Hepatocyte (in vitro differentiated cells): ENCODE measurements at regions not wholly inside any gene's neighbourhood (a gene's known extent, or its start where the extent isn't known, plus 50 kb on each side); places are given as distances from the start of the nearest gene placed in this dataset.

Experiments used
- DNase-seq: peaks from one replicate; pipeline ENCODE4 v3.0.0-alpha.2; 2016; ENCODE audit warnings: low spot score
- H2AFZ ChIP-seq: fragments of 200-600 bp; sonication (generic); 2 replicates; pipeline ENCODE4 v1.6.0; 2016; ENCODE audit warnings: antibody characterized with exemption, mild to moderate bottlenecking
- H3K27ac ChIP-seq: fragments of 200-600 bp; sonication (generic); 2 replicates; pipeline ENCODE4 v1.5.1; 2016; ENCODE audit warnings: mild to moderate bottlenecking
- H3K27me3 ChIP-seq: fragments of 200-600 bp; sonication (generic); 2 replicates; pipeline ENCODE4 v1.6.1; 2016
- H3K36me3 ChIP-seq: fragments of 200-600 bp; sonication (generic); replicated peaks from 2 replicates; pipeline ENCODE4 v1.5.1; 2016; ENCODE audit warnings: low read depth; ENCODE audit not compliant: insufficient read depth
- H3K4me1 ChIP-seq: fragments of 200-600 bp; sonication (generic); 2 replicates; pipeline ENCODE4 v1.5.1; 2016; ENCODE audit warnings: mild to moderate bottlenecking, moderate library complexity; ENCODE audit not compliant: insufficient read depth
- H3K4me2 ChIP-seq: fragments of 200-600 bp; sonication (generic); 2 replicates; pipeline ENCODE4 v1.6.0; 2016
- H3K4me3 ChIP-seq: fragments of 200-600 bp; sonication (generic); 2 replicates; pipeline ENCODE4 v1.5.1; 2016; ENCODE audit warnings: mild to moderate bottlenecking
- H3K79me2 ChIP-seq: fragments of 200-600 bp; sonication (generic); 2 replicates; pipeline ENCODE4 v1.6.0; 2017; ENCODE audit warnings: mild to moderate bottlenecking
- H3K9me2 ChIP-seq: fragments of 200-600 bp; sonication (generic); replicated peaks from 2 replicates; pipeline ENCODE4 v1.6.0; 2017; ENCODE audit warnings: mild to moderate bottlenecking; ENCODE audit not compliant: insufficient read depth
- H3K9me3 ChIP-seq: fragments of 200-600 bp; sonication (generic); 2 replicates; pipeline ENCODE4 v1.5.1; 2016; ENCODE audit warnings: low read depth, mild to moderate bottlenecking
- H4K20me1 ChIP-seq: fragments of 200-600 bp; sonication (generic); 2 replicates; pipeline ENCODE4 v1.6.0; 2016; ENCODE audit warnings: mild to moderate bottlenecking; ENCODE audit not compliant: insufficient read depth, poor library complexity, severe bottlenecking
- EZH2 ChIP-seq: fragments of 200-600 bp; sonication (generic); IDR thresholded peaks from 2 replicates; pipeline ENCODE4 v1.6.1; 2016; ENCODE audit warnings: antibody characterized with exemption, mild to moderate bottlenecking, borderline replicate concordance
- EZH2phosphoT487 ChIP-seq: fragments of 200-600 bp; sonication (generic); IDR thresholded peaks from one replicate; pipeline ENCODE4 v1.6.1; 2018; ENCODE audit warnings: antibody characterized with exemption, mild to moderate bottlenecking, low read depth, moderate library complexity; ENCODE audit not compliant: unreplicated experiment, severe bottlenecking
- WGBS: methylation state at CpG from one replicate; pipeline ENCODE4 v1.1.6; 2016; ENCODE audit warnings: low lambda C conversion rate; ENCODE audit errors: missing lambda C conversion rate; 5-methylcytosine and 5-hydroxymethylcytosine counted together
- TF ChIP-seq, protein P1 (sequence below): fragments of 200-600 bp; sonication (generic); IDR thresholded peaks from 2 replicates; pipeline ENCODE4 v1.5.1; 2016; ENCODE audit warnings: antibody characterized with exemption, mild to moderate bottlenecking; ENCODE audit not compliant: poor library complexity

DNA sequence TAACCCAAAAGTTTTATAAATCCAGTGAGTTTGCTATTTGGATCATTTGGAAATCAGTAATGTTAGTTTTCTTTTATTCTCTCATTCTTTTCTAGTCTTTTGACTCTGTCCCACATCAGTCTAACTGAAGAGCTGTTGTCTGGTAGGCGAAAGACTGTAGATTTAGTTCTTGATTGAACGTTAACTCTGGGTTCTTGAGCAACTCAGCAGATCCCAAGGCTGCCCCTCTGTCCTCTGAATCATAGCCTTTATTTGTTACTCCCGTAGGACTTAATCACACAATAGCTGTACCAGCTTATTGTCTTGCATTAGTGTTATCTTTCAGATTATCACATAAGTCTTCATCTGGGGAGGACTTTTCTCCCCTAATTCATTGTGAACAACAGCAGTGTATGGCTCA is 119.3 kb upstream of the TOM1L1 start:
- WGBS: 60% methylated on average over 3 of the region's 3 CpGs

DNA sequence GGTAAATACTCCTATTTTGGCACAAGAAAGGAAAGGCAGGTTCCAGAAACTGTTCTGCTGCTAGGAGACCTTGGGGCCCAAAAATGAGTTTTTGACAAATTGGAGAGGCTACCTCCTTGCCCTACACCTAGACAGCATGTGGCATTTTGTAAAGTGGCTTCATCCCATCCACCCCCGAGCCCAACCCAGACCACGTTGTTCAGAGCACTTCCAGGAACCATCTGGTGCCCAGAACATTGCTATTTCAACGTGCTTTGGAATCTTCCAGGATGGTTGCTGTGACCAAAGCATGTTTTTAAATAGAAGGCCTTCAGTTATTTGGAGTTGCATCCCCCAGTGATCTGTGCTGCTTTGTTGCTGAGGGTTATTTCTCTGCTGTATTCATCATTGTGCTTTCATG is 116.3 kb upstream of the TOM1L1 start:
- Histone ChIP-seq H3K4me1 (no peaks in the 10 kb centered on the region), H3K27me3 (no peaks in the 10 kb centered on the region), H3K27ac (no peak overlapping the region), H3K79me2 (no peaks in the 10 kb centered on the region), H3K4me3 (no peak overlapping the region), H3K9me3 (no peaks in the 10 kb centered on the region), H3K36me3 (no peaks in the 10 kb centered on the region), H2AFZ (no peak overlapping the region), H4K20me1 (no peaks in the 10 kb centered on the region), H3K4me2 (no peak overlapping the region), H3K9me2 (no peaks in the 10 kb centered on the region)
- WGBS: 80% methylated on average over 3 of the region's 3 CpGs
- TF ChIP-seq EZH2 (no peak), EZH2phosphoT487 (no peak)
- TF ChIP-seq, protein P1, sequence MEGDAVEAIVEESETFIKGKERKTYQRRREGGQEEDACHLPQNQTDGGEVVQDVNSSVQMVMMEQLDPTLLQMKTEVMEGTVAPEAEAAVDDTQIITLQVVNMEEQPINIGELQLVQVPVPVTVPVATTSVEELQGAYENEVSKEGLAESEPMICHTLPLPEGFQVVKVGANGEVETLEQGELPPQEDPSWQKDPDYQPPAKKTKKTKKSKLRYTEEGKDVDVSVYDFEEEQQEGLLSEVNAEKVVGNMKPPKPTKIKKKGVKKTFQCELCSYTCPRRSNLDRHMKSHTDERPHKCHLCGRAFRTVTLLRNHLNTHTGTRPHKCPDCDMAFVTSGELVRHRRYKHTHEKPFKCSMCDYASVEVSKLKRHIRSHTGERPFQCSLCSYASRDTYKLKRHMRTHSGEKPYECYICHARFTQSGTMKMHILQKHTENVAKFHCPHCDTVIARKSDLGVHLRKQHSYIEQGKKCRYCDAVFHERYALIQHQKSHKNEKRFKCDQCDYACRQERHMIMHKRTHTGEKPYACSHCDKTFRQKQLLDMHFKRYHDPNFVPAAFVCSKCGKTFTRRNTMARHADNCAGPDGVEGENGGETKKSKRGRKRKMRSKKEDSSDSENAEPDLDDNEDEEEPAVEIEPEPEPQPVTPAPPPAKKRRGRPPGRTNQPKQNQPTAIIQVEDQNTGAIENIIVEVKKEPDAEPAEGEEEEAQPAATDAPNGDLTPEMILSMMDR: no peak
- no peak for DNase-seq

More for the DNA sequence above, 119.3 kb upstream of the TOM1L1 start:
- no peak overlapping the region for H3K27ac ChIP-seq
- H3K4me2 ChIP-seq: no peak overlapping the region
- no peaks in the 10 kb centered on the region for H3K9me2 ChIP-seq
- H3K36me3 ChIP-seq: no peaks in the 10 kb centered on the region
- no peaks in the 10 kb centered on the region for H3K79me2 ChIP-seq
- H3K4me3 ChIP-seq: no peak overlapping the region
- no peak overlapping the region for H2AFZ ChIP-seq
- no peak for DNase-seq
- H3K9me3 ChIP-seq: no peaks in the 10 kb centered on the region
- no peaks in the 10 kb centered on the region for H3K27me3 ChIP-seq
- TF ChIP-seq EZH2phosphoT487: no peak
- TF ChIP-seq, protein P1: no peak
- TF ChIP-seq EZH2: no peak
- H3K4me1 ChIP-seq: no peaks in the 10 kb centered on the region
- H4K20me1 ChIP-seq: no peaks in the 10 kb centered on the region

- Histone ChIP-seq H3K79me2 (no peaks in the 10 kb centered on the region), H3K9me3 (no peaks in the 10 kb centered on the region), H3K9me2 (no peaks in the 10 kb centered on the region), H2AFZ (no peak overlapping the region), H3K4me3 (no peak overlapping the region), H3K27me3 (no peaks in the 10 kb centered on the region), H3K4me1 (no peaks in the 10 kb centered on the region), H3K36me3 (no peaks in the 10 kb centered on the region), H3K27ac (no peak overlapping the region), H3K4me2 (no peak overlapping the region), H4K20me1 (no peaks in the 10 kb centered on the region)
- DNase-seq: no peak
- 88% methylated on average over 8 of the region's 8 CpGs for WGBS
- no peak for TF ChIP-seq EZH2
These were observed 114.9 kb upstream of the TOM1L1 start for GRCh38 chr17:54785643-54786268.

DNA sequence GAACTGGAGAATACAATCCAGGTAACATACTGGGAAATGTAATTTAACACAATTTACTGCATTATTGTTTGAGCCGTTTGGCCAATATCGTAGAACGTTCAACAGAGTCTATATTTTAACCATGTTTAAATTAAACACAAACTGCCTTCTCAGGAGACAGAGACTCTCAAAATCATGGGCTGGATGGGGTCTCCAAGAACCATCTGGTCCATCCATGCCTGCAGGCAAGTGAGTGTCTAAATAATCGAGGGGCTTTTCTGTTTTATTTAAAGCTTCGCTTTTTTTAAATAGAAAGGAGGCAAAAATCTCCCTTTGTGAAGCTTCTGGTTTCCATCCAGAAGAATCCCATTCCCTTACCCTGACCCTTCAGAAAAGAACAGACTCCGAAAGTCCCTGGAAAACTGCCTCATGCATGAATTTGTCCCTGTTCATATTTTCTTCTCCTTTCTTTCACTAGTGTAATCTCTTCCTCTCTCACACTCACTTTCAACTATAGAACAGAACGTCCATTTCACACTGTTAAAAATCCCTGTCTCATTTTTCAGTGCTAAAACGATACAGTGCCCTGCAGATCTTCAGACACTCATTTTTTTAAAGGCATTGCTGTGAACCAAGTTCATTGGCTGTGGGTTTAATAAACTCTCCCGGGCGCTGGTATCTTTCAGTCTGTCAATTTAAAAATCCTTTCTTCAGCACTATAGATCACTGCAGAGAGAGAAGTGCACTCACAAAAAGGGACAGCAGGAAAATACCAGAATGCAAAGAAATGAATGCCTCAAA is 111.4 kb upstream of the TOM1L1 start:
- 46% methylated on average over 10 of the region's 10 CpGs for WGBS
- Histone ChIP-seq H3K79me2 (no peaks in the 10 kb centered on the region), H3K27me3 (no peaks in the 10 kb centered on the region), H3K9me3 (no peaks in the 10 kb centered on the region), H3K4me2 (peak overlapping the region; percentile 49), H3K4me1 (no peaks in the 10 kb centered on the region), H4K20me1 (no peaks in the 10 kb centered on the region), H3K4me3 (no peak overlapping the region), H3K9me2 (no peaks in the 10 kb centered on the region), H3K36me3 (no peaks in the 10 kb centered on the region), H3K27ac (no peak overlapping the region), H2AFZ (no peak overlapping the region)
- DNase-seq: no peak
- no peak for TF ChIP-seq EZH2
- no peak for TF ChIP-seq EZH2phosphoT487
- TF ChIP-seq, protein P1: no peak
